SK-N-SH treated with all-trans-retinoic acid at 6 μM for 48 hours (cell line): ENCODE measurements at regions not wholly inside any gene's neighbourhood (a gene's known extent, or its start where the extent isn't known, plus 50 kb on each side); places are given as distances from the start of the nearest gene placed in this dataset.
"Not testable (repeated sequence)": the region's sequence is repeated elsewhere in the genome, so short reads cannot be mapped to it uniquely, and the experiment has no call there.

ENCODE experiments used
- ISL1 ChIP-seq: fragments of 250-450 bp; sonication (Bioruptor Pico); IDR thresholded peaks from 2 replicates; pipeline ENCODE4 v2.1.2; 2022; ENCODE audit warnings: mild to moderate bottlenecking, moderate library complexity
- RARB ChIP-seq: fragments of 250-450 bp; sonication (Bioruptor Pico); IDR thresholded peaks from 2 replicates; pipeline ENCODE4 v1.8.0; 2021; ENCODE audit warnings: mild to moderate bottlenecking, moderate library complexity
- SNAI2 ChIP-seq: fragments of 250-450 bp; sonication (Bioruptor Pico); IDR thresholded peaks from 2 replicates; pipeline ENCODE4 v1.5.0; 2020; ENCODE audit warnings: mild to moderate bottlenecking, moderate library complexity
- ZFP30 ChIP-seq: fragments of 450-650 bp; formaldehyde crosslinking; IDR thresholded peaks from 2 replicates; pipeline ENCODE4 v1.5.0; 2022; ENCODE audit warnings: mild to moderate bottlenecking, moderate library complexity

DNA sequence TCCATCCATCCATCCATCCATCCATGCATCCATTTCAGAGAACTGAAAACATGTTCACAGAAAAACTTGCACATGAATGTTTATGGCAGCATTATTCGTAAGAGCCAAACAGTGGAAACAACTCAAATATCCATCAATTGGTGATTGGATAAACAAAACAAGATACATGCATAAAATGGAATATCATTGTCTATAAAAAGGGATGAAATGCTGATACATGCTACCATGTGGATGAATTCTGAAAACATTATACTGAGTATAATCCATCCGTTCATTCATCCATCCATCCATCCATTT is 115.1 kb downstream of the CRYAA start:
- not testable (repeated sequence) for TF ChIP-seq ZFP30; RARB (CRISPR knock-in tag); ISL1; SNAI2 (CRISPR knock-in tag)
